ENCODE measurements at regions not wholly inside any gene's neighbourhood (a gene's known extent, or its start where the extent isn't known, plus 50 kb on each side); places are given as distances from the start of the nearest gene placed in this dataset.
"Not testable (repeated sequence)": the region's sequence is repeated elsewhere in the genome, so short reads cannot be mapped to it uniquely, and the experiment has no call there.

DNA sequence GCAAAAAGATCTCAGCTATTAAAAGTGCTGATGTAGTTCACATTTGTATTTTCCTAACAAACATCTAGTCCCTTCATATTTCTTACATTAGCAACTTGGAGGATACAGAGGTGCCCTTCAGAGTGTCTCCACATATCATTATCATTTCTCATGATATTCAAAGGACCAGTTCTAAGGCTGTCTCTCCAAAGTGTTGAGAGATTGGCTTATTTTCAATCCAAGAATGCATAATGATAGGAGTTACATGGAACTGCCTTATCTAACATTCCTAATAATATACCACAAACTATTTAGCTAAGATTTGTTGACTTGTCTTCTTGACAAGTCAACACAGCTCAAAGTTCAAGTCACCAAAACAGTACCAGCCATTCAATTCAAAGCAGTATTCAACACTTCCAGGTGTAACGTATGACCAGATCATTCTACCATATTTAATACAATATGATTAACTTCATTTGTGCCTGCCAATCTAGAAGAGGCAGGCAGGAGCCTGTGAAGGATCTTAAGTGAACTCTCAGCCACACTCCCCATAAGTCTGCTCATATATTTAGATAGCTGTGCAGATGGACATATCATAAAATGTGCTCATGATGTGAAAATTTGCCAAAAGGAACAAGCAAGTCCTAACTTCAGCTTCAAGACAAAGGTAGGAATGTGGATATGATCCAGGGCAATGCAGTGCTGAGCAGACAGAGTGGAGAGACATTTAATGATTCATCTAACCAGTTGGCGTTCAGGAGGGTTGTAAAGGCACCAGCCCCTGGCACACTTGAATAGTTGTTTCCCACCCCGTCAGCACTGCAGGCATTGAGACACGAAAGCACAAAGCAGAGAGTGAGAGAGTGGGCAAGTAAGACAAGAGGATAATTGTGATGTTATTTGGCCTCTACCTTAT is 108.3 kb downstream of the MTERF1 start:
- DNase-seq (ENCODE audit: low read depth), result no peak

DNA sequence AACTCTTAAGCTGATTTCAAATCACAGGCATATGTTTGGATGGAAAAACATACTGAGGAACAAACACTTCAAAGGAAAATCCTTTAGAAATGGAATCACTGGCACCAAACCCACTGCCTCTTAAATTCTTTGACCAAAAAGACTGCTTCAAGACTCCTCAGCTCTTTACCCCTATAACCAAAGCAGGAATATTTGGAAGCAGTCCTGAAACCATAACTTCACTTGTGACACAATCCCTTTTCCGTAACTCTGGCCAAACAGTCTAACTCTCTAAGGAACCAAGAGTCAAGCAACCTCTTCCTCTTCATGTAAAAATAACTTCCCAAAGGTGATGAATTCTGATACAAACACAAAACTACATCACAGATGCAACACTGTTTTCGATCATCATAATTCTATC is 104.3 kb downstream of the MTERF1 start:
- DNase-seq (ENCODE audit: low read depth), result no peak

DNA sequence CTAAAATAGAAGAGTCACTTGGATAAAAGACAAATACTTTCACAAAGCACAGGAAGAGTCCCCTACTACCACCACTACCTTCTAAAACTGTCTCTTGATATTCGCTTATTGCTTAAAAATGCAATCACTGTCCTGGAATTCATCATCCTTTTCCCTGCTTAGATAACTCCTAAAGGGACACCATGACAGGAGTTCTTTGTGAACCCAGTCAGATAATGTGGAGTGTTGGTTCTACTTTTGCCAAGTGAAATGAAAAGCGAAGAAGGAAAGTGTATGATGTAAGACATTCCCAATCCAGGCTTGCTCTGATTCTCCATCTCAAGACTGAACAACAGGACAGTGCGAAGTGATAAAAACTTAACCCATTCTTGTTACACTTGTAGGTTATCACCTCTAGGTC is 103.0 kb downstream of the MTERF1 start:
- no peak for DNase-seq (ENCODE audit: low read depth)

DNA sequence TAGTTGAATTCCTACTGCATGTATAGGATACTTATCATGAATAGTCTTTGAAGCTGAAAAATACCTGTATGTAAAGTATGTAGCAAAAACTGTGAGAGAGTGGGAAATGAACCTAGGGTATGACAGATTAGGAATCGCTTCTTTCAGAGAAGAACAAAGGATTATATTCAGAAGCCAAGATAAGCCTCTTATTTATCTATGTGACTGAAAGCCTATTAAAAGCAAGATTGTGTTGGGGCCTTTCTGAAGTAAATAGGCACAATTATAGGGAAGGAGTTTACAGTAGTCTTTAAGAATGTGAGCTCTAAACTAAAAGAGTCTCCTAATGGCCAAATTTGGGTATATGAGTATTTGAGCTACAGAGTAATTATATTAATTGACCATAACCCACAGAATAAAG is 102.1 kb downstream of the MTERF1 start:
- no peak for DNase-seq (ENCODE audit: low read depth)

DNA sequence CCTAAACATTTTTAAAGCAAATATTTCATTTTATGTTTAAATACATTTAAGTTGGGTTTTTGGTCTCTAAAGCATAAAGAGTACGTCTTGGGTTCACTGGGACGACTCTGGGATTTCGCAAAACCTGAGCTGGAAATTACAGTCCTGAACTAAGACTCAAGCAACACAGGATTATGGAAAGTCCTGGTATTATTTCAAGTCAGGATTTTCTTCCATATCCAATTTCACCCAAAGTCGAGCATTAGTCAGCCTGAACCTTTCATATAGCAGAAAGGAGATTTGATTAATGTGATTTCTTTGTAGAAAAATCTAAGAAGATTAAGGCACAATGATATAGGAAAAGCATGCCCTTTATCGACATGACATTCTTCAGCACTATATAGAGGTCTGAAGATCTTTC is 100.0 kb downstream of the MTERF1 start:
- no peak for DNase-seq (ENCODE audit: low read depth)

DNA sequence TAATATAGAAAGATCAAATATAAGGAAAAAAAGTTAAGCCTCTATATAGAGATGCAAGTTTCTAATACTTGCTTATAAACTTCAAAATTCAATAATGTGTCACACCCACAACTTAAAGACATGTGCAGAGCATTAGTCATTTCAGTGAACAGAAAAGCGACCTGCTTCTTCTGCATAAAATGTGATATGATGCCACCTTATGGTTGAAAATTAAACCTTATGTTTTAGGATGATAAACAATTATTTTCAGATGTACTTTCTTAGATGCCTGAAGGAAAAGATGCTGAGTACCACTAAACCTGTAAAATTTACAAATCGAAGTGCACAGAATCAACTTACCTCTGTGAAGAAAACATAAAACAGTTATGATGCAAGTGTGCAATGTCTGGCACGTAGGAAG is 96.0 kb downstream of the MTERF1 start:
- peak; percentile 13 for DNase-seq (ENCODE audit: low read depth)

DNA sequence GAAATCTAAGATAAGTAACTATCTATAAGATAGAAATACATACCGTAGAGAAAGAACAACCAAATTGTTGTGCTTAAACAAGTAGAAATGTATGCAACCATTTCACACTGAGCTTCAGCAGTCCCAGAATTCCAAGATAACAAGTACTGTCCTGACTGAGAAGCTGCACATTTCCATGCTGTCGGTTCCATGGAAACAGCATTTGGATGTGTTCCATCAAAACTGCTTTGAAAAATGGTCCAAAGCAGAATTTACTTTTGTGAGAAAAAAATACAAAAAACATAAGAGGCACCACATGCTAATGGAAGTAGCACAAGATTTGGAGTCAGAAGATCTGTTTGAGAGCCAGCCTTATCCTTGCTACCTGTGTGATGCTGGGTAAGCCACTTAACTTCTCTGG is 92.6 kb downstream of the MTERF1 start:
- DNase-seq (ENCODE audit: low read depth), result no peak

DNA sequence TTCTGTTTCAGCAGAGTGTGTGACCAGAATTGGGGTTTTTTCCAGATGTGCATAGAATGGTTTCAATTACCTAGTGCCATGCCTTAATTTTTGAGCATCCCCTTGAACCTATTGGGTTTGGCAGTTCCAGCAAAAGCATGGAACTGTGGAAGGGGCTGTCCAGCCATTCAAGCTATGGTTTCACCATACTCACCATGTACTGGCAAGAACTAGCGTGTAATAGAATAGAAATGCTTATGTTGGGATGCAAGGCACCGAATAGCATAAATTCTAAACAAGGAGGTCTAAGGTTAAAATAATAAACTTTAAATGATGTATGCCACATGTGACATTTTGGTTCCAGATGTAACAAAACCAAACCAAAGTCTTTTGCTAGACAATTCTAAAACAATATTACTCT is 91.4 kb downstream of the MTERF1 start:
- DNase-seq (ENCODE audit: low read depth), result no peak

DNA sequence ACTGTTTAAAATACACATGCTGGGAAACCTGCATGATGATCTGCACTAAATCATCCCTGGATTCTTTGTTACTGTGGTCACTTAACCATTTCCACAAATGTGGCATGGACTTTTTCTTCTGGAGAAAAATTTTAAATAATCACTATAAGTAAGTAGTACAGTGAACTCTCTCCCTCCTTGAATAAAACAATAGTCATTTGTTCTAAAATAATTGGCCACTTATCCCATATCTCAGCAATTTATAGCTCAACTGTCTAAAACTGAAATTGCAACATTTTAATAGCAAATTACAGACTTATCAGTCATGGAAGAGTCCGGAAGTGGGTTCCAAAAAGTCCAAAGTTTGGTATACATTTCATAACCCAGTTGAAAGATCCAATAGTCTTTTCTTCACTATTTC is 90.9 kb downstream of the MTERF1 start:
- no peak for DNase-seq (ENCODE audit: low read depth)

DNA sequence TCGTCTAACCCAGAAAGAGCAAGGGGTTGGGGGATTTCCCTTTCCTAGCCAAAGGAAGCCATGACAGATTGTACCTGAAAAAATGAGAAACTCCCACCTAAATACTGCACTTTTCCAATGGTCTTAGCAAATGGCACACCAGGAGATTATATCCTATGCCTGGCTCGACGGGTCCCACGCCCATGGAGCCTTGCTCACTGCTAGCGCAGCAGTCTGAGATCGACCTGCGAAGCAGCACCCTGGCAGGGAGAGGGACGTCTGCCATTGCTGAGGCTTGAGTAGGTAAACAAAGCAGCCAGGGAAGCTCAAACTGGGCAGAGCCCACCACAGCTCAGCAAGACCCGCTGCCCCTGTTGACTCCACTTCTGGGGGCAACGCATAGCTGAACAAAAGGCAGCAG is 89.9 kb downstream of the MTERF1 start:
- DNase-seq (ENCODE audit: low read depth), result not testable (repeated sequence)

DNA sequence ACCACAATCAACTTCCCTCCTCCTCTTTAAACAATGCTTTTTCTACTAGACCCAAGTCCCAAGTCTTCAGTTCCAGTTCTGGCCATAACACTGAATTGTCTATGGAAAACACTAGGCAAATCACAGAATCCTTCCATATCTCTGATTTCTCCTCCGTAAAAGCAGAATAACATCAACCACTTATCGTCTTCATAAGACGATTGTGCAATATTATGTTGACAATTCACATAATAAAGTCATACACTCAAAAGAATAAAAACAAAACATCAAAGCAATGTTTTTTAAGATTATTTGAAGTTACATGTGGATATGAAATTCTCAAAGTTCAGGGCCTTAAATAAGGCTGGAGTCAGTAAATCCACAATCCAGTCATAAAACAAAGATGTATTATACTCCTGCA is 84.4 kb downstream of the MTERF1 start:
- no peak for DNase-seq (ENCODE audit: low read depth)

DNA sequence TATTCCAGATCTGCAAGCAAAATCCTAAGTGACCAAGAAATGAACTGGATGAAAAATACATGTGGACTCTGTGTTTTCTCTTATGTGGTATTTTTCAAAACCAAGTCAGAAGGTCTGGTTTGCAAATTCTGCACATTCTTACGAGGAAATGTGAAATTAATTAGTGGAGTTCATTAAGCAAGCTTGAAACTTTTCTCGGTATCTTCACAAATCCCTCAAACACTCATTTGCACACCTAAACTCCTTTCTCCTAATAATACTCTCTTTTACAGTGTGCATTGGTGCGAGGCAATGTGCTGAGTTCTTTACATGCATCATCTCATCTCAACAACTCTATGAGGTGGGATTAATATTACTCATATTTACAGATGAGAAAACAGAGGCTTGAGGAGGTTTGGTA is 82.1 kb downstream of the MTERF1 start:
- DNase-seq (ENCODE audit: low read depth), result no peak

DNA sequence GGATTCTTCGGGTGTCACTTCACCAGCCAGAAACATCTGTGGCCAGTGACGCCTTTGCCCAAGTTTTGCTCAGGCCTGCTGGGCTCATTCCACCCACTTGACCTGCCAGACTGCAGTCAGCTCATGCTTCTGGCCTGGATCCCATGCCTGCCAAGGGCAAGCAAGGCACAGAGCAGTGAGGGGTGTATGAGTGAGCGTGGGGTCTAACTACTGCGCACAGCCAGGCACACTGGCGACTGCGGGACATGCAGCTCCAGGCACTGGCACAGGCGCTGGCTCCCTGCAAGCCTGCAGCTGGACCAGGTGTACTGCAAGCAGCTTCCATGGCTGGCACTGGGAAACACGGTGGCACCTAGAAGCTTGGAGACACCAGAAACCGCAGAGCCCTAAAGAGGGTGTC is 80.1 kb downstream of the MTERF1 start:
- no peak for DNase-seq (ENCODE audit: low read depth)

DNA sequence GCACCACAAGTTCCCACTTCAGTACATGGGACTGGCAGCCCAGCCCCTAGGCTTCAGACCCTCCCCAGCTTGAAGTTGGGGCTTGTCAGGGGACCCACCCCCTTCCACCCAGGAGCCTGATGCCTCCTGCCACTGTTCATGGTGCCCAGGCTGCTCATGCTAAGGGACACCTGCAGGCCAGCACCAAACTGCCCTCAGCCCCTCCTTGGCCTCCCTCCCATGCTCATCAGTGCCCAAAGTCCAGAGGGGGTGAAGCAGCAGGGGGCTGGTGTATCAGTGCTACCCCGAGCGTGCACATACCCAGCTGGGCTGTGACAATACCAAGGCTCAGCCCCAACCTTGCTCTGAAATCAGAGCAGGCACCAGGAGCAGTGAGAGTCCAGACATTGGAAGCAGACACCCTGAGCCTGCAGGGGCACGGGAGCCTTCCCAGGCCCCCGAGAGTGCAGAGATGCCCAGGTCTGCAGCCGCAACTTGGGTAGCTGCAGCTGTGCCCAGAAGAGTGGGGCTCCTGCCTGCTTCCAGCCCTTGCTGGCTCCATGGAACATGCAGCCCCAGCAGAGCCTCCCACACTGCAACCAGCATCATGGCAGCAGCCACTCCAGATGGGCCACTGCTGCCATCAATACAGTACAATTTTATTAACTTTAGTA is 79.0 kb downstream of the MTERF1 start:
- DNase-seq (ENCODE audit: low read depth), result no peak

DNA sequence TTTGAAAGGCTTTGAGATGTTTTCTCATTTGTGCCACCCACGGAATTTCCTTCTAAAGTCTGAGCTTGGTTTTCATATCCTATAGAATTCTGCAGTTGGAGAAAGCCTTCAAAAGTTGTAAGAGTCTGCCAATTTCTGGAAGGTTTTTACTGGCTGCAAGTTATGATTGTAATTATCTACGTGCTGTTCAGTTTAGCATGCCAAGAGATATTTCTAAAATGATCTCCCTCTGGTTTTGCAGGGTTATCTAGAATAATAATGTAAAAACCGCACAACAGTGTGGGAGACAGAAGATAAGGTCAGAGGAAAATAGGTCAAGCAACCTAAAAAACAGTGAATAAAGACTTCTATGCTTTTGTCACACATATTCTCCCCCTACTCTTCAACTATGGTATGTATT is 69.3 kb downstream of the MTERF1 start:
- DNase-seq (ENCODE audit: low read depth), result no peak

DNA sequence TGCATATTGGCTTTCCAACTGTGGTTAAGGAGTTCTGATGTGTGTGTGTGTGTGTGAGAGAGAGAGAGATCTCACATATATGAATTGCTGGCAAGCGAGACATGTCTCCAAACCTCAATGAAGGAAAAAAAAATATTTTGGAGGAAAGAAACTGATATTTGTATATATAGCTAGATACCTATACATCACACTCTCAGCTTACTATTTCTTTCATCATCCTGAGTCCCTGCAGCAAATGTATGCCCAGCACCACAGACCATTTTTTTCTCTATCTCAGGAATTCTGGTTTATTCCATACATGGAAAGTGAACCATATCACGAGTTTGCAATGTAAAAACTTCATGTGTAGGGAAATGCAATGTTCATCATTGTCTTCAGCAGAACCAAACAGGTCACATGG is 68.9 kb downstream of the MTERF1 start:
- no peak for DNase-seq (ENCODE audit: low read depth)

DNA sequence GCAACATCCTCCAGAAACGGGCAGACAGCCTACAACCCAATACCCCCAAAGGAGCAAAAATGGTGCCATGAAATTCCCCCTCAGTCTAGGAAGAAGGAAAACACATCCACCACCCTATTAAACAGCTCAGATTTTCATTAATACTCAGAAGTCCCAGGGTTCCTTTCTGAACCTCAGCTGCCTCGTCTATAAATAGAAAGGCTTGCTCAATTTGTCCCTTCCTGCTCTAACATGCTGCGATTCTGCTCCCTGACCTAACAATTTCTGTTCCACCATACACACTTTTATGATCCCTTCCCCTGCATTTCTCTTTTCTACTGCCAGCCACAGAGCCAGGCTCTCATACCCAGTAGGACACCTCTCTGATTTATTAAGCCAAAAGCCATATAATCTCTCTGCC is 68.1 kb downstream of the MTERF1 start:
- DNase-seq (ENCODE audit: low read depth), result no peak

DNA sequence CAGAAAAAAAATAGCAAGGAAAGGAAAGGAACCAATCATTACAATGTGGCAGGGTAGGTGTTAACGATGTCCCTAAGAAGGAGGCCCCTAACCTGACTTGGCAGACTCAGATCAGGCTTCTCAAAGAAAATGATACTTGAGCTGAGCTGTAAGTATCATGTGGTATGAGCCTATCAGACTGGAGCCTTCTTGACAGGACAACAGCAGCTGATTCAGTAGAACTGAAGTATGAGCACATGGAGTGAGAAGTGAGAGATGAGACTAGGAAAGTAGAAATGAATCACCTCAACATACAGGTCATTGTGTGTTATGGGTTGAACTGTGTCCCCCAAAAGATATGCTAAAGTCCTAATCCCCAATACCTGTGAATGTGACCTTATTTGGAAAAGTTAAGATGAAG is 66.3 kb downstream of the MTERF1 start:
- no peak for DNase-seq (ENCODE audit: low read depth)

All from forelimb muscle (tissue), 1 donor.